Glutamatergic neuron (in vitro differentiated cells): ENCODE measurements at regions not wholly inside any gene's neighbourhood (a gene's known extent, or its start where the extent isn't known, plus 50 kb on each side); places are given as distances from the start of the nearest gene placed in this dataset.

Experiments
- DNase-seq: peaks from one replicate; pipeline ENCODE4 v3.0.0; 2022
- H3K27ac Mint-ChIP-seq: one replicate; pipeline ENCODE4 v1.8.0; 2020; ENCODE audit warnings: mild to moderate bottlenecking, mixed read lengths, inconsistent platforms; ENCODE audit not compliant: unreplicated experiment
- H3K27me3 Mint-ChIP-seq: one replicate; pipeline ENCODE4 v1.8.0; 2020; ENCODE audit warnings: mild to moderate bottlenecking, moderate library complexity, mixed read lengths, inconsistent platforms; ENCODE audit not compliant: unreplicated experiment
- H3K36me3 Mint-ChIP-seq: one replicate; pipeline ENCODE4 v1.8.0; 2020; ENCODE audit warnings: mild to moderate bottlenecking, mixed read lengths, inconsistent platforms; ENCODE audit not compliant: unreplicated experiment
- H3K4me1 Mint-ChIP-seq: one replicate; pipeline ENCODE4 v1.8.0; 2020; ENCODE audit warnings: mild to moderate bottlenecking, low read depth, mixed read lengths, inconsistent platforms; ENCODE audit not compliant: unreplicated experiment
- H3K4me3 Mint-ChIP-seq: one replicate; pipeline ENCODE4 v1.8.0; 2020; ENCODE audit warnings: mild to moderate bottlenecking, mixed read lengths, inconsistent platforms; ENCODE audit not compliant: unreplicated experiment
- H3K9me3 Mint-ChIP-seq: one replicate; pipeline ENCODE4 v1.8.0; 2020; ENCODE audit warnings: mild to moderate bottlenecking, moderate library complexity, mixed read lengths, inconsistent platforms; ENCODE audit not compliant: unreplicated experiment
- CTCF ChIP-seq: fragments of 200-600 bp; sonication (generic); IDR thresholded peaks from one replicate; pipeline ENCODE4 v1.5.0; 2021; ENCODE audit not compliant: partially characterized antibody, unreplicated experiment

DNA sequence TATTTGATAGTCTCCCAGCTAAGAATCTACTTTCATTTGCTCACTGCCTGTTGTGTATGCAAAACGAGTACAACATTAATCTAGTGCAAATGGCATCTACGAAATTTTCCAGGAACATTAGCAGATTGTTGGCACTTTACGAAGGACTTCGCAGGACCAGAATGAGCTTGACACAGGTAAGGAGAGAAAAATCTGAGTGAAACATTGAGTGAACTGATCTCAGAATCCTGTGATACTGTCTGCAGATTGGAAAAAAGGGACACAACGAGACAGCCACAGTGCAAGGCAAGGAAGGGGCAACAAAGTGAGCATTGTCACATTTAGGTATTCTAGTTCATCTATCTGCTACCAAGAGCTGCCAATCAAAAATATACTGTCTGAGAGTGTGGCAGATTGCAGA is 350.5 kb downstream of the ZNF608 start:
- DNase-seq = no peak
- Mint-ChIP-seq H3K27ac (no peak overlapping the region), H3K4me1 (peaks cover 32% of the 10 kb centered on the region), H3K9me3 (no peaks in the 10 kb centered on the region), H3K4me3 (no peak overlapping the region), H3K36me3 (peaks cover 2% of the 10 kb centered on the region), H3K27me3 (peaks cover 3% of the 10 kb centered on the region)
- no peak for TF ChIP-seq CTCF

GRCh38 chr5:124395287-124395686 is 351.2 kb downstream of the ZNF608 start:
- H3K4me3 Mint-ChIP-seq = no peak overlapping the region
- H3K27ac Mint-ChIP-seq = no peak overlapping the region
- TF ChIP-seq CTCF = no peak
- peaks cover 3% of the 10 kb centered on the region for H3K27me3 Mint-ChIP-seq
- DNase-seq = peak; percentile 32
- peaks cover 8% of the 10 kb centered on the region for H3K36me3 Mint-ChIP-seq
- peaks cover 2% of the 10 kb centered on the region for H3K9me3 Mint-ChIP-seq
- peaks cover 32% of the 10 kb centered on the region for H3K4me1 Mint-ChIP-seq

DNA sequence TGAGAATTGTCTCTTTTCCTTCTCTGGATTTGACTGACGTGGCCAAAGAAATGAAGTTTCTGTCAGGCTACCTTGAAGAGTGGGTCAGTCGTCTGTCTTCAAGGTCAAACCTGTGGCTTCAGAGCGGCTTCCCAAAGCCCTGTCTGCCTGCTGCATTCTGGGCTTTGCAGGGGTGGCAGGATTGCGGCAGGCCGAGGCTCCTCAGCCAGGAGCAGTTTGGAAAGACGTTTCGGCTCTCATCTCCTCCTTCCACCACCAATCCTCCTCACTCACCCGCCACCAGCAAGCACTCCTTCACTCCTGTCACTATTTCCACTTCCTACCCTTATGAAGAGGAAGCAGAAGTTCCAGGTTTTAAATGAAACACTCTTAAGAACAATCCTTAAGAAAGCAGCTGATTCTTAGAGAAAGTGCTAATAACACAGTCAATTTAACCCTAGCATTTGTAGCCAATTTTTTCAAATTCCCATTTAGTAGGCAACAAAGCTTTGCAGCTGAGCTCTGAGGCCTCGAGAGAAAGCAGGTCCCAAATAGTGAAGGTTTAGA is 351.7 kb downstream of the ZNF608 start:
- Mint-ChIP-seq H3K27ac (no peak overlapping the region), H3K9me3 (peaks cover 4% of the 10 kb centered on the region), H3K27me3 (peaks cover 3% of the 10 kb centered on the region), H3K36me3 (peaks cover 14% of the 10 kb centered on the region), H3K4me3 (no peak overlapping the region), H3K4me1 (peaks cover 32% of the 10 kb centered on the region)
- TF ChIP-seq CTCF = no peak
- no peak for DNase-seq

- Mint-ChIP-seq H3K27me3 (peaks cover 3% of the 10 kb centered on the region), H3K4me3 (no peak overlapping the region), H3K4me1 (peaks cover 30% of the 10 kb centered on the region), H3K36me3 (peaks cover 19% of the 10 kb centered on the region), H3K27ac (no peak overlapping the region), H3K9me3 (peaks cover 5% of the 10 kb centered on the region)
- no peak for TF ChIP-seq CTCF
- no peak for DNase-seq
Measured at GRCh38 chr5:124393584-124394379, 352.7 kb downstream of the ZNF608 start.

DNA sequence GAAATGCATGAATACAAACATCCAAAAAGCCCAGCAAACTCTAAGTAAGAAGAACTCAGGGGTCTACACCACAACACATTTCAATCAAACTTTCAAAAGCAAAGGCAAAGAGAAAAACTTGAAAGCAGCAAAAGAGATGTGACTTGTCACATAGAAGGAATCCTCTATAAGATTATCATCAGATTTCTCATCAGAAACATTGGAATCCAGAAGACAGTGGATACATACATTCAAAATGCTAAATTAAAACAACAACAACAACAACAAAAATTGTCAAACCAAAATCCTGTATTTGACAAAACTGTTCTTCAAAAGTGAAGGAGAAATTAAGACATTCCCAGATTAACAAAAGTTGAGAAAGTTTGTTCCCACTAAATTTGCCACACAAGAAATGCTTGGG is 362.7 kb downstream of the ZNF608 start:
- H3K4me1 Mint-ChIP-seq = no peaks in the 10 kb centered on the region
- H3K27ac Mint-ChIP-seq = no peak overlapping the region
- no peak for DNase-seq
- H3K4me3 Mint-ChIP-seq = no peak overlapping the region
- peaks cover 7% of the 10 kb centered on the region for H3K27me3 Mint-ChIP-seq
- H3K36me3 Mint-ChIP-seq = peaks cover 29% of the 10 kb centered on the region
- TF ChIP-seq CTCF = no peak
- peaks cover 17% of the 10 kb centered on the region for H3K9me3 Mint-ChIP-seq
